Panc1 (cell line): ENCODE measurements at regions not wholly inside any gene's neighbourhood (a gene's known extent, or its start where the extent isn't known, plus 50 kb on each side); places are given as distances from the start of the nearest gene placed in this dataset.

Source experiments
- ATAC-seq: fragments of 200-7000 bp; cut with Tn5 transposase; 2 replicates; pipeline ENCODE4 v1.9.1; 2020; ENCODE audit warnings: mild to moderate bottlenecking, moderate library complexity
- BruUV-seq: library from RNA; stranded (reverse); fragments of 400-500 nt; replicated peaks from 2 replicates; lab custom pipeline; 2021; lab: Mats Ljungman, UMichigan
- CTCF ChIA-PET: fragments of 300-600 bp; sonication (Branson Sonifier 250); formaldehyde crosslinking; loops from one replicate; lab custom pipeline; 2022; ENCODE audit warnings: antibody characterized with exemption; lab: Charles Lee
- POLR2A ChIA-PET: fragments of 300-600 bp; sonication (Branson Sonifier 250); formaldehyde crosslinking; loops from one replicate; lab custom pipeline; 2022; ENCODE audit warnings: antibody characterized with exemption; lab: Charles Lee
- DNase-seq: peaks from one replicate; pipeline ENCODE4 v3.0.0-alpha.2; 2010; ENCODE audit warnings: low read depth, low spot score
- H3K27ac ChIP-seq: 2 replicates; pipeline ENCODE4 v1.5.1; 2011; ENCODE audit warnings: mild to moderate bottlenecking, low read length, inconsistent platforms
- H3K27me3 ChIP-seq: fragments of 200-500 bp; sonication (Bioruptor generic); 2 replicates; pipeline ENCODE4 v1.6.0; 2014; ENCODE audit warnings: low read length, inconsistent platforms; ENCODE audit not compliant: control insufficient read depth, insufficient read depth
- H3K36me3 ChIP-seq: fragments of 200-500 bp; sonication (Bioruptor generic); 2 replicates; pipeline ENCODE4 v1.5.1; 2014; ENCODE audit warnings: inconsistent platforms, mild to moderate bottlenecking, low read length, moderate library complexity; ENCODE audit not compliant: control insufficient read depth, insufficient read depth
- H3K4me1 ChIP-seq: 2 replicates; pipeline ENCODE4 v1.5.1; 2011; ENCODE audit warnings: inconsistent platforms, mild to moderate bottlenecking, low read length, moderate library complexity; ENCODE audit not compliant: control insufficient read depth, insufficient read depth
- H3K4me3 ChIP-seq, 2 experiments: 2 replicates each; pipeline ENCODE4 v1.5.1; 2011 to 2012; ENCODE audit warnings: low read depth in 2 of 2, low read length in 2 of 2, mild to moderate bottlenecking in 2 of 2, inconsistent platforms in 1 of 2, moderate library complexity in 1 of 2
- H3K9me3 ChIP-seq: fragments of 200-500 bp; sonication (Bioruptor generic); 2 replicates; pipeline ENCODE4 v1.5.1; 2014; ENCODE audit warnings: low read depth, mild to moderate bottlenecking, inconsistent platforms, low read length, moderate library complexity; ENCODE audit not compliant: control insufficient read depth, insufficient read depth
- POLR2AphosphoS5 ChIP-seq: IDR thresholded peaks from 2 replicates; pipeline ENCODE4 v1.6.1; 2012; ENCODE audit warnings: mild to moderate bottlenecking, low read depth, low read length, moderate library complexity
- SIN3A ChIP-seq: IDR thresholded peaks from 2 replicates; pipeline ENCODE4 v1.6.1; 2012; ENCODE audit warnings: low read depth, mild to moderate bottlenecking, low read length, moderate library complexity, borderline replicate concordance; ENCODE audit not compliant: insufficient read depth
- TCF7L2 ChIP-seq: IDR thresholded peaks from 2 replicates; pipeline ENCODE4 v1.6.1; 2011; ENCODE audit warnings: mild to moderate bottlenecking, low read depth, low read length, inconsistent platforms
- in situ Hi-C: cut with HindIII; loops from 2 replicates; pipeline ENCODE4 v1.10.0; 2016; ENCODE audit warnings: low sequenced_read_pairs, low pct_unique_long_range_greater_than_20kb
- intact Hi-C: fragments of 100-400 bp; cut with micrococcal nuclease; formaldehyde crosslinking; loops from one replicate; pipeline ENCODE4 v1.10.0; 2022; ENCODE audit not compliant: unreplicated experiment
- TF ChIP-seq, protein P1 (sequence below): fragments of 450-650 bp; IDR thresholded peaks from 2 replicates; pipeline ENCODE4 v1.5.1; 2017; ENCODE audit warnings: mild to moderate bottlenecking
- TF ChIP-seq, protein P2 (sequence below), 2 experiments: IDR thresholded peaks; 2 replicates each; pipeline ENCODE4 v1.6.1; 2011 to 2012; ENCODE audit warnings: low read depth in 2 of 2, control low read depth in 1 of 2, low read length in 1 of 2, mild to moderate bottlenecking in 1 of 2, moderate library complexity in 1 of 2; ENCODE audit not compliant: insufficient read depth in 1 of 2

DNA sequence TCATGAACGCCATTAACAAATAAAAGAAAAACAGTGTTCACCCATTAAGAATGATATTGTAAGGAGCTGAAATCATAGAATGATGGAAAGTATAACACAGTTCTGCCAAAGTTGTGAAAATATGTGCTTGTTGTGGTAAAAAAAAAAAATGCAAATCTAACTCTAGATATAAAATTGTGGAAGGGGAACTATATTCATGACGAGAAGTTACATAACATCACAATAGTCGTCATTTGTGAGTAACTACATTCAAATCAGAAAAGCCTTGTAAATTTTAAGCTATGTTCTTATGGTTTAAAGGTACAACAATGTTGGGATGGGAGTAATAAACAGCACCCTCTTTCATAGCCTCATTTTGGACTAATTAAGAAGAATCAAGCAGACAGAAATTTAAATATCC is 57.6 kb upstream of the PRDM8 start:
- POLR2A ChIA-PET = no interaction called here
- Histone ChIP-seq H3K9me3 (peaks cover 10% of the 10 kb centered on the region; the same call in 1 of the 2 replicates), H3K4me1 (no peaks in the 10 kb centered on the region), H3K36me3 (no peaks in the 10 kb centered on the region), H3K27me3 (no peaks in the 10 kb centered on the region), H3K27ac (no peak overlapping the region), H3K4me3 (no peak overlapping the region)
- DNase-seq (no peak), ATAC-seq (no peak)
- intact Hi-C loops = no loop called here
- in situ Hi-C loops = no loop called here
- TF ChIP-seq, protein P1, sequence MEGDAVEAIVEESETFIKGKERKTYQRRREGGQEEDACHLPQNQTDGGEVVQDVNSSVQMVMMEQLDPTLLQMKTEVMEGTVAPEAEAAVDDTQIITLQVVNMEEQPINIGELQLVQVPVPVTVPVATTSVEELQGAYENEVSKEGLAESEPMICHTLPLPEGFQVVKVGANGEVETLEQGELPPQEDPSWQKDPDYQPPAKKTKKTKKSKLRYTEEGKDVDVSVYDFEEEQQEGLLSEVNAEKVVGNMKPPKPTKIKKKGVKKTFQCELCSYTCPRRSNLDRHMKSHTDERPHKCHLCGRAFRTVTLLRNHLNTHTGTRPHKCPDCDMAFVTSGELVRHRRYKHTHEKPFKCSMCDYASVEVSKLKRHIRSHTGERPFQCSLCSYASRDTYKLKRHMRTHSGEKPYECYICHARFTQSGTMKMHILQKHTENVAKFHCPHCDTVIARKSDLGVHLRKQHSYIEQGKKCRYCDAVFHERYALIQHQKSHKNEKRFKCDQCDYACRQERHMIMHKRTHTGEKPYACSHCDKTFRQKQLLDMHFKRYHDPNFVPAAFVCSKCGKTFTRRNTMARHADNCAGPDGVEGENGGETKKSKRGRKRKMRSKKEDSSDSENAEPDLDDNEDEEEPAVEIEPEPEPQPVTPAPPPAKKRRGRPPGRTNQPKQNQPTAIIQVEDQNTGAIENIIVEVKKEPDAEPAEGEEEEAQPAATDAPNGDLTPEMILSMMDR = no peak
- TF ChIP-seq, protein P2, sequence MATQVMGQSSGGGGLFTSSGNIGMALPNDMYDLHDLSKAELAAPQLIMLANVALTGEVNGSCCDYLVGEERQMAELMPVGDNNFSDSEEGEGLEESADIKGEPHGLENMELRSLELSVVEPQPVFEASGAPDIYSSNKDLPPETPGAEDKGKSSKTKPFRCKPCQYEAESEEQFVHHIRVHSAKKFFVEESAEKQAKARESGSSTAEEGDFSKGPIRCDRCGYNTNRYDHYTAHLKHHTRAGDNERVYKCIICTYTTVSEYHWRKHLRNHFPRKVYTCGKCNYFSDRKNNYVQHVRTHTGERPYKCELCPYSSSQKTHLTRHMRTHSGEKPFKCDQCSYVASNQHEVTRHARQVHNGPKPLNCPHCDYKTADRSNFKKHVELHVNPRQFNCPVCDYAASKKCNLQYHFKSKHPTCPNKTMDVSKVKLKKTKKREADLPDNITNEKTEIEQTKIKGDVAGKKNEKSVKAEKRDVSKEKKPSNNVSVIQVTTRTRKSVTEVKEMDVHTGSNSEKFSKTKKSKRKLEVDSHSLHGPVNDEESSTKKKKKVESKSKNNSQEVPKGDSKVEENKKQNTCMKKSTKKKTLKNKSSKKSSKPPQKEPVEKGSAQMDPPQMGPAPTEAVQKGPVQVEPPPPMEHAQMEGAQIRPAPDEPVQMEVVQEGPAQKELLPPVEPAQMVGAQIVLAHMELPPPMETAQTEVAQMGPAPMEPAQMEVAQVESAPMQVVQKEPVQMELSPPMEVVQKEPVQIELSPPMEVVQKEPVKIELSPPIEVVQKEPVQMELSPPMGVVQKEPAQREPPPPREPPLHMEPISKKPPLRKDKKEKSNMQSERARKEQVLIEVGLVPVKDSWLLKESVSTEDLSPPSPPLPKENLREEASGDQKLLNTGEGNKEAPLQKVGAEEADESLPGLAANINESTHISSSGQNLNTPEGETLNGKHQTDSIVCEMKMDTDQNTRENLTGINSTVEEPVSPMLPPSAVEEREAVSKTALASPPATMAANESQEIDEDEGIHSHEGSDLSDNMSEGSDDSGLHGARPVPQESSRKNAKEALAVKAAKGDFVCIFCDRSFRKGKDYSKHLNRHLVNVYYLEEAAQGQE (IDR thresholded peaks at IDR 0.05; ENCODE audit: insufficient read depth in 1 of 2, low read depth in 2 of 2, low read length in 1 of 2) = no peak
- no peak for TF ChIP-seq TCF7L2
- TF ChIP-seq POLR2AphosphoS5 = no peak
- no peak for TF ChIP-seq SIN3A
- BruUV-seq = no TSS peak
- CTCF ChIA-PET = no interaction called here

DNA sequence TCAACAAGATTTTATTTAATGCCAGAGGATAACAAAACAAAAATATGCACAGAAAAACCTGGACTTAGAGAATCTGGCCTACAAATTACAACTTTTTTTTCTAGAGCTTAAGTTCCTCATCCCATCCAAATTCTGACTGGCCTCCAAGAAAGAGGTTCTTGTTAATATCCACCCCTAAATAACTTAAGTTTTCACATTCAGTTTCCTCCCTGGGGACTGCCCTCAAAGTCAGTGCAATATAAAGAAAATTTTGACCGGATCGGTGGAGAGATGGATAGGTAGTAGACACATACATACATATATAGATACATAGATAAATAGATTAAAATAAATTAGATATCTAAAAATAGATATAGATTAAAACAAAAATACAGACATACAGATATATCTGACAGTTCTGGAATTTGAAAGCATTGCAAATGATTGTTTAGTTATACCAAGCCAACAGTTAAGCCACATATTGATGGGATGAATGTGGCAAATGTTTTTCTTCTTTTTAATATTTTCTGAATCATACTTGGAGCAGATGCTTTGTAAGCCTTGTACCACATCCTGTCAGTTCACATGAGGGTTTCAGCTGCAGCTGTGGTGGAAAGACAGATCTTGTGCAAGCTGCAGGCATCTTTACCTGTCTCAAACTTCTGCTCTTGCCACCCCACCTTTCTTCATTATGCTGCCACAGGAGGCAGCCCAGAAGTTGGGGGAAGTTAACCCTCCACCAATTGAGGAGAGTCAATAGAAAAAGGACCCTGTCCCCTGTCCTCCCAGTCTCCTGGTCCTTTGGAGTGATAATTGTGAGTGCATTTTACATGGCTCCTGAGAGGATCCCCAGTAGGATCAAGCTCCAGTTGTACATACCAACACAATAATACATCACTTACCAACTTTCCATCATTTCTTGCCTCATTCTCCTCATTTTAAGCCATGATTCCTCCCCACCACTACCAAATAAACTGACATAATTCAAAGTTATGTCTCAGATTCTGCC is 58.5 kb upstream of the PRDM8 start:
- peaks cover 10% of the 10 kb centered on the region; the same call in 1 of the 2 replicates for H3K9me3 ChIP-seq
- H3K36me3 ChIP-seq = no peaks in the 10 kb centered on the region
- ChIA-PET CTCF (no interaction called here), POLR2A (no interaction called here)
- no peaks in the 10 kb centered on the region for H3K27me3 ChIP-seq
- DNase-seq = no peak
- TF ChIP-seq SIN3A (no peak), POLR2AphosphoS5 (no peak), TCF7L2 (no peak)
- TF ChIP-seq, protein P1 = no peak
- TF ChIP-seq, protein P2 (IDR thresholded peaks at IDR 0.05; ENCODE audit: insufficient read depth in 1 of 2, low read depth in 2 of 2, low read length in 1 of 2) = no peak
- no peak overlapping the region for H3K27ac ChIP-seq
- intact Hi-C loops (no loop called here), in situ Hi-C loops (no loop called here)
- no peak for ATAC-seq
- no TSS peak for BruUV-seq
- H3K4me3 ChIP-seq = no peak overlapping the region
- no peaks in the 10 kb centered on the region for H3K4me1 ChIP-seq
